NB4 (cell line): ENCODE measurements at regions not wholly inside any gene's neighbourhood (a gene's known extent, or its start where the extent isn't known, plus 50 kb on each side); places are given as distances from the start of the nearest gene placed in this dataset.

Experiments used
- POLR2A ChIP-seq: IDR thresholded peaks from 2 replicates; pipeline ENCODE4 v1.6.1; 2011; ENCODE audit warnings: mild to moderate bottlenecking; ENCODE audit not compliant: insufficient read length; ENCODE audit errors: extremely low read depth
- TF ChIP-seq, protein P1 (sequence below): IDR thresholded peaks from one replicate; pipeline ENCODE4 v1.5.1; 2012; ENCODE audit warnings: low read depth, low read length

DNA sequence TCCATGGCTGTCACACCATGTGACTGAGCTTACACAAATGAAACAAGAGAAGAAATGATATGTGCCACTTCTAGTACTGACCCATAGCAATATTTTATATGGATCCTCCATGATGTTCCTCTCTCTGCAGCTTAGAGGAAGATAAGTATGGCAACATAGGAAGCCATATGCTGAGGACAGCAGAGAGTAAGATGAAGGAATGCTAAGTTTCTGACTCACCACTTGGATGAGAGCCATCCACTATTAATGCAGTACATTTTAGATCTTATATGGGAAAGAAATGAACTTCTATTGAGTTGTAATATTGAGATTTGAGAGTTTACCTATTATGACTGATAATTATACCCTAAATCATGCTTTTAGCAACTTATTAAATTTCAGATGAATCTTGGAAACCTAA is 386.9 kb upstream of the MAOA start:
- TF ChIP-seq, protein P1, sequence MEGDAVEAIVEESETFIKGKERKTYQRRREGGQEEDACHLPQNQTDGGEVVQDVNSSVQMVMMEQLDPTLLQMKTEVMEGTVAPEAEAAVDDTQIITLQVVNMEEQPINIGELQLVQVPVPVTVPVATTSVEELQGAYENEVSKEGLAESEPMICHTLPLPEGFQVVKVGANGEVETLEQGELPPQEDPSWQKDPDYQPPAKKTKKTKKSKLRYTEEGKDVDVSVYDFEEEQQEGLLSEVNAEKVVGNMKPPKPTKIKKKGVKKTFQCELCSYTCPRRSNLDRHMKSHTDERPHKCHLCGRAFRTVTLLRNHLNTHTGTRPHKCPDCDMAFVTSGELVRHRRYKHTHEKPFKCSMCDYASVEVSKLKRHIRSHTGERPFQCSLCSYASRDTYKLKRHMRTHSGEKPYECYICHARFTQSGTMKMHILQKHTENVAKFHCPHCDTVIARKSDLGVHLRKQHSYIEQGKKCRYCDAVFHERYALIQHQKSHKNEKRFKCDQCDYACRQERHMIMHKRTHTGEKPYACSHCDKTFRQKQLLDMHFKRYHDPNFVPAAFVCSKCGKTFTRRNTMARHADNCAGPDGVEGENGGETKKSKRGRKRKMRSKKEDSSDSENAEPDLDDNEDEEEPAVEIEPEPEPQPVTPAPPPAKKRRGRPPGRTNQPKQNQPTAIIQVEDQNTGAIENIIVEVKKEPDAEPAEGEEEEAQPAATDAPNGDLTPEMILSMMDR, result no peak
- no peak for TF ChIP-seq POLR2A
